Omental fat pad (tissue), 3 donors: ENCODE measurements at regions not wholly inside any gene's neighbourhood (a gene's known extent, or its start where the extent isn't known, plus 50 kb on each side); places are given as distances from the start of the nearest gene placed in this dataset.
"Not testable (repeated sequence)": the region's sequence is repeated elsewhere in the genome, so short reads cannot be mapped to it uniquely, and the experiment has no call there.

Source experiments
- ATAC-seq: fragments of 150-250 bp; one replicate; pipeline ENCODE4 v1.9.1; 2016; ENCODE audit warnings: mild to moderate bottlenecking, moderate library complexity; ENCODE audit not compliant: low FRiP score
- DNase-seq: peaks from one replicate; pipeline ENCODE4 v3.0.0-alpha.2; 2019; ENCODE audit warnings: low spot score
- TF ChIP-seq, protein P1 (sequence below), 3 donors: fragments of 450-650 bp; IDR thresholded peaks; one replicate each; pipeline ENCODE4 v1.5.1; 2016 to 2017; ENCODE audit warnings: antibody characterized with exemption in 3 of 3, mild to moderate bottlenecking in 3 of 3, moderate library complexity in 2 of 3

DNA sequence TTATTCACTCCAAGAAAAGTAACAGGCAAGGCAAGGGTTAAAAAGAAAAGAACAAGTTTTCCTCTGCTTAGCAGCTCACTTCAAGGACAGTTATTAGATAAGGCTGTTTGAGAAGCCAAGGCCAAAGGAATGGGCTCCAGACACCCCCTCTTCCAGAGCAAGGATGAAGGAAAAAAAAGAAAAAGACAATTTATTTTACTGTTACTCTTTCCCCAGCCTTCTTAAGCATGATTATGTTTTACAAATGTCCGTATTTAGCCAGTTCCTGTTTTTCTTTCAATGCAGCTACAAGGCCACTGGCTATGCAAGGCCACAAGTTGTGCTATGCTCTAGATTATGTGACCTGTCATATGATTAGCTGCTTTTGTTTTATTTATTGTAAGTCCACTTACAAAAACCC is 106.5 kb upstream of the SIMC1 start:
- TF ChIP-seq, protein P1, sequence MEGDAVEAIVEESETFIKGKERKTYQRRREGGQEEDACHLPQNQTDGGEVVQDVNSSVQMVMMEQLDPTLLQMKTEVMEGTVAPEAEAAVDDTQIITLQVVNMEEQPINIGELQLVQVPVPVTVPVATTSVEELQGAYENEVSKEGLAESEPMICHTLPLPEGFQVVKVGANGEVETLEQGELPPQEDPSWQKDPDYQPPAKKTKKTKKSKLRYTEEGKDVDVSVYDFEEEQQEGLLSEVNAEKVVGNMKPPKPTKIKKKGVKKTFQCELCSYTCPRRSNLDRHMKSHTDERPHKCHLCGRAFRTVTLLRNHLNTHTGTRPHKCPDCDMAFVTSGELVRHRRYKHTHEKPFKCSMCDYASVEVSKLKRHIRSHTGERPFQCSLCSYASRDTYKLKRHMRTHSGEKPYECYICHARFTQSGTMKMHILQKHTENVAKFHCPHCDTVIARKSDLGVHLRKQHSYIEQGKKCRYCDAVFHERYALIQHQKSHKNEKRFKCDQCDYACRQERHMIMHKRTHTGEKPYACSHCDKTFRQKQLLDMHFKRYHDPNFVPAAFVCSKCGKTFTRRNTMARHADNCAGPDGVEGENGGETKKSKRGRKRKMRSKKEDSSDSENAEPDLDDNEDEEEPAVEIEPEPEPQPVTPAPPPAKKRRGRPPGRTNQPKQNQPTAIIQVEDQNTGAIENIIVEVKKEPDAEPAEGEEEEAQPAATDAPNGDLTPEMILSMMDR (IDR thresholded peaks at IDR 0.05), result no peak
- no peak for DNase-seq
- no peak for ATAC-seq

DNA sequence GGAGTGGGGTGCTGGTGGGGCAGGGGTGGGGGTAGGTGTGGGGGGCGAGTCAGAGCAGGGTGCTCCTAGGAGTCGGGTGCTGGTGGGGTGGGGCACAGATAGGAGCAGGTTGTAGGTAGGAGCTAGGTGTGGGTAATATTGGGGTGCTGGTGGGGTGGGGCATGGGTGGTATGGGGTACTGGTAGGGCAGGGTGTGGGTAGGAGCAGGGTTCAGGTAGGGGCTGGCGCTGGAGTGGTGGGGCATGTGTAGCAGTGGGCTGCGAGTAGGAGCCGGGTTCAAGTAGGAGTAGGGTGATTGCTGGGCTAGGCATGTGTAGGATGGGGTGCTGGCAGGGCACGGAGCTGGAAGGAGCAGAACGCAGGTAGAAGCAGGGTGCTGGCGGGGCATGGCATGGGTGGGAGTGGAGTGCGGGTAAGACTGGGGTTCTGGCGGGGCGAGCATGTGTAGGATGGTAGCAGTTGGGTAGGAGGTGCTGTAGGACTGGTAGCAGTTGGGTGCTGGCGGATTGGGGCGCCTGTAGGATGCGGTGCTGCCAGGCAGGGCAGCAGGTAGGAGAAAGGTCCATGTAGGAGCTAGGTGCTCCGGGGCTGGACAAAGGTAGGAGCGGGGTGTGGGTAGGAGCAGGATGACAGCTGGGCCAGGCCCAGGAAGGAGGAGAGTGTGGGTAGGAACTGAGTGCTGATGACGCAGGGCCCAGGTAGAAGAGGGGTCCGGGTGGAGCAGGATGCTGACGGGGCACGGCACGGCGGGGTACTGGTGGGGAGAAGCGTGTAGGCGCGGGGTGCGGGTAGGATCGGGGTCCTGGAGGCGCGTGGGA is 105.5 kb upstream of the SIMC1 start:
- TF ChIP-seq, protein P1 (IDR thresholded peaks at IDR 0.05), result no peak
- no peak for DNase-seq
- ATAC-seq, result peak; percentile 38

GRCh38 chr5:176133289-176133870 is 104.8 kb upstream of the SIMC1 start:
- TF ChIP-seq, protein P1 (IDR thresholded peaks at IDR 0.05), result no peak
- DNase-seq, result no peak
- no peak for ATAC-seq

- no peak for ATAC-seq
- no peak for DNase-seq
- TF ChIP-seq, protein P1 (IDR thresholded peaks at IDR 0.05), result no peak
Measured at GRCh38 chr5:176133877-176134276, 104.3 kb upstream of the SIMC1 start.

DNA sequence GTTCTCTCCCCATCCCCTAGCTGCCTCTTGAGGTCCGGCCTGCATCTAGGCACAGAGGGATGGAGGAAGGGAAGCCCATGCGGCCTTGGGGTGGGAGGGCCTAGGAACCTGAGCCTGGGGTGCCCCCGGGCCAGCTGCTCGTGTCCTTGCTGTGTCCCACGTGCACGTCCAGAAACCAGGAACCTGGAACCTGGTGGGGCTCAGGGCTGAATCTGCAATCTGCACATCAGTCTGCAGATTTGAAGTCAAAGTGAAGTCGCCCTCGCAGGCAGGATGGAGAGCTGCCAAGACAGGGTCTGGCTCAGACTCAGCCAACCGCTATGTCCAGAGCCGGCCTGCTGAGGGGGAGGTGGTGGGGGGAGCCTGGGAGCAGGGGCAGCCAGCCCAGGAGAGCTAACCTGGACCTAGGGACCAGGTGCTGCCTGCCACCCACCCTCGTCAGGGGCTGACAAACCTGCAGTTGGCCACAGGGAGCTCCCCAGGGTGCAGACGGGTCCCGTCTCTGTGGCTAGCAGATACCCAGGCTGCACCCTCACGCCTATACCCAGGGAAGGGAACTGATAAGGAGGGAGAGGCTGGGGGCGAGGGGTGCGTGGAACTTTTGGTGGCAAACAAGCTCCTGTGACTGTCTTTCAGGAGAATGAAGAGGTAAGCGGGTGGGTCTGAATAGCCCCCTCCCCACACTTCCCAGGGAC is 103.5 kb upstream of the SIMC1 start:
- TF ChIP-seq, protein P1 (IDR thresholded peaks at IDR 0.05), result no peak
- DNase-seq (no peak), ATAC-seq (no peak)

DNA sequence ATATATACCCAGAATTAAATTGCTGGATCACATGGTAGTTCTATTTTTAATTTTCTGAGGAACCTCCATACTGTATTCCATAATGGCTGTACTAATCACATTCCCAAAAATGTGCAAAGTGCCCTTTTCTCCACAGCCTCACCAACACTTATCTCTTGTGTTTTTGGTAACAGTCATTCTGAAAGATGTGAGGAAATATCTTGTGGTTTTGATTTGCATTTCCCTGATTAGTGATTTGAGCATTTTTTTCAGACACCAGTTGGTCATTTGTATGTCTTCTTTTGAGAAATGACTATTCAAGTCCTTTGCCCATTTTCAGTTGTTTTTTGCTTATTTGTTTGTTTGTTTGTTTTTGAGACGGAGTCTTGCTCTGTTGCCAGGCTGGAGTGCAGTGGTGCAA is 98.1 kb upstream of the SIMC1 start:
- DNase-seq, ATAC-seq: not testable (repeated sequence)

GRCh38 chr5:176144508-176144907 is 93.7 kb upstream of the SIMC1 start:
- TF ChIP-seq, protein P1 (IDR thresholded peaks at IDR 0.05), result no peak
- DNase-seq, result no peak
- no peak for ATAC-seq

GRCh38 chr5:176149948-176150347 is 88.3 kb upstream of the SIMC1 start:
- ATAC-seq, result not testable (repeated sequence)

More at GRCh38 chr5:176149948-176150347, 88.3 kb upstream of the SIMC1 start:
- DNase-seq, result not testable (repeated sequence)
